GM23338 (cell line): ENCODE measurements at regions not wholly inside any gene's neighbourhood (a gene's known extent, or its start where the extent isn't known, plus 50 kb on each side); places are given as distances from the start of the nearest gene placed in this dataset.

Experiments used
- EZH2phosphoT487 ChIP-seq: fragments of 200-600 bp; sonication (generic); IDR thresholded peaks from one replicate; pipeline ENCODE4 v1.8.1; 2018; ENCODE audit warnings: antibody characterized with exemption; ENCODE audit not compliant: unreplicated experiment
- POLR2AphosphoS5 ChIP-seq: IDR thresholded peaks from 2 replicates; pipeline ENCODE4 v1.6.1; 2016; ENCODE audit warnings: antibody characterized with exemption, low read depth
- ZNF331 ChIP-seq: fragments of 250-450 bp; sonication (Bioruptor Pico); IDR thresholded peaks from 2 replicates; pipeline ENCODE4 v1.5.0; 2020; ENCODE audit warnings: low read depth, mild to moderate bottlenecking, moderate library complexity
- TF ChIP-seq, protein P1 (sequence below), 2 experiments: fragments of 200-600 bp in 1 of 2; sonication (generic) in 1 of 2; conservative IDR thresholded peaks; 2 replicates each; pipeline versions ENCODE4 v1.5.1 to v1.6.1; 2016 to 2017; ENCODE audit warnings: antibody characterized with exemption in 2 of 2, low read depth in 2 of 2, mild to moderate bottlenecking in 2 of 2, moderate library complexity in 1 of 2
- TF ChIP-seq, protein P2 (sequence below): IDR thresholded peaks from one replicate; pipeline ENCODE4 v1.6.1; 2018; ENCODE audit warnings: antibody characterized with exemption; ENCODE audit not compliant: unreplicated experiment

- TF ChIP-seq ZNF331 (CRISPR knock-in tag) (no peak), EZH2phosphoT487 (no peak), POLR2AphosphoS5 (no peak)
- TF ChIP-seq, protein P1, sequence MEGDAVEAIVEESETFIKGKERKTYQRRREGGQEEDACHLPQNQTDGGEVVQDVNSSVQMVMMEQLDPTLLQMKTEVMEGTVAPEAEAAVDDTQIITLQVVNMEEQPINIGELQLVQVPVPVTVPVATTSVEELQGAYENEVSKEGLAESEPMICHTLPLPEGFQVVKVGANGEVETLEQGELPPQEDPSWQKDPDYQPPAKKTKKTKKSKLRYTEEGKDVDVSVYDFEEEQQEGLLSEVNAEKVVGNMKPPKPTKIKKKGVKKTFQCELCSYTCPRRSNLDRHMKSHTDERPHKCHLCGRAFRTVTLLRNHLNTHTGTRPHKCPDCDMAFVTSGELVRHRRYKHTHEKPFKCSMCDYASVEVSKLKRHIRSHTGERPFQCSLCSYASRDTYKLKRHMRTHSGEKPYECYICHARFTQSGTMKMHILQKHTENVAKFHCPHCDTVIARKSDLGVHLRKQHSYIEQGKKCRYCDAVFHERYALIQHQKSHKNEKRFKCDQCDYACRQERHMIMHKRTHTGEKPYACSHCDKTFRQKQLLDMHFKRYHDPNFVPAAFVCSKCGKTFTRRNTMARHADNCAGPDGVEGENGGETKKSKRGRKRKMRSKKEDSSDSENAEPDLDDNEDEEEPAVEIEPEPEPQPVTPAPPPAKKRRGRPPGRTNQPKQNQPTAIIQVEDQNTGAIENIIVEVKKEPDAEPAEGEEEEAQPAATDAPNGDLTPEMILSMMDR (conservative IDR thresholded peaks at IDR 0.05; ENCODE audit: low read depth in 2 of 2): no peak
- TF ChIP-seq, protein P2, sequence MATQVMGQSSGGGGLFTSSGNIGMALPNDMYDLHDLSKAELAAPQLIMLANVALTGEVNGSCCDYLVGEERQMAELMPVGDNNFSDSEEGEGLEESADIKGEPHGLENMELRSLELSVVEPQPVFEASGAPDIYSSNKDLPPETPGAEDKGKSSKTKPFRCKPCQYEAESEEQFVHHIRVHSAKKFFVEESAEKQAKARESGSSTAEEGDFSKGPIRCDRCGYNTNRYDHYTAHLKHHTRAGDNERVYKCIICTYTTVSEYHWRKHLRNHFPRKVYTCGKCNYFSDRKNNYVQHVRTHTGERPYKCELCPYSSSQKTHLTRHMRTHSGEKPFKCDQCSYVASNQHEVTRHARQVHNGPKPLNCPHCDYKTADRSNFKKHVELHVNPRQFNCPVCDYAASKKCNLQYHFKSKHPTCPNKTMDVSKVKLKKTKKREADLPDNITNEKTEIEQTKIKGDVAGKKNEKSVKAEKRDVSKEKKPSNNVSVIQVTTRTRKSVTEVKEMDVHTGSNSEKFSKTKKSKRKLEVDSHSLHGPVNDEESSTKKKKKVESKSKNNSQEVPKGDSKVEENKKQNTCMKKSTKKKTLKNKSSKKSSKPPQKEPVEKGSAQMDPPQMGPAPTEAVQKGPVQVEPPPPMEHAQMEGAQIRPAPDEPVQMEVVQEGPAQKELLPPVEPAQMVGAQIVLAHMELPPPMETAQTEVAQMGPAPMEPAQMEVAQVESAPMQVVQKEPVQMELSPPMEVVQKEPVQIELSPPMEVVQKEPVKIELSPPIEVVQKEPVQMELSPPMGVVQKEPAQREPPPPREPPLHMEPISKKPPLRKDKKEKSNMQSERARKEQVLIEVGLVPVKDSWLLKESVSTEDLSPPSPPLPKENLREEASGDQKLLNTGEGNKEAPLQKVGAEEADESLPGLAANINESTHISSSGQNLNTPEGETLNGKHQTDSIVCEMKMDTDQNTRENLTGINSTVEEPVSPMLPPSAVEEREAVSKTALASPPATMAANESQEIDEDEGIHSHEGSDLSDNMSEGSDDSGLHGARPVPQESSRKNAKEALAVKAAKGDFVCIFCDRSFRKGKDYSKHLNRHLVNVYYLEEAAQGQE: no peak
These were observed 152.2 kb downstream of the CBLN2 start for GRCh38 chr18:72391951-72392350.
